ENCODE measurements at regions not wholly inside any gene's neighbourhood (a gene's known extent, or its start where the extent isn't known, plus 50 kb on each side); places are given as distances from the start of the nearest gene placed in this dataset.
"Not testable (repeated sequence)": the region's sequence is repeated elsewhere in the genome, so short reads cannot be mapped to it uniquely, and the experiment has no call there.

DNA sequence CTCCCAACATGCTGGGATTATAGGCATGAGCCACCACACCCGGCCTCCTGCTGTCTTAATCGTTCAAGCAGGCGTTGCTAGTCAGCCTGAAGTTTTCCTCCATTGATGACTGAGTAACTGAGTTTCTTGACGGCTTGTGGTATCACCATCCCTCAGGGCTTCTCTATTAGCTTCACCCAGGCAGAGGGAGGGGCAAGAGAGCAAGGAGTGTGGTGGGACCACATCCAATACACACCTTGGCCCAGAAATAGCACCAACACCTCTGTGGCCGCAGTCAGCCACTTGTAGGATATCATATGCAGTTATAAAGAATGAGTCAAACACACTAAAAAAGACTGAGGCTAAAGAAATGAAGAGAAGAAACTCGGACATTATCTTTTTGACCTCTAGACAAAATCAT lies 1009.4 kb upstream of the CELF4 start:
- no peak for DNase-seq

DNA sequence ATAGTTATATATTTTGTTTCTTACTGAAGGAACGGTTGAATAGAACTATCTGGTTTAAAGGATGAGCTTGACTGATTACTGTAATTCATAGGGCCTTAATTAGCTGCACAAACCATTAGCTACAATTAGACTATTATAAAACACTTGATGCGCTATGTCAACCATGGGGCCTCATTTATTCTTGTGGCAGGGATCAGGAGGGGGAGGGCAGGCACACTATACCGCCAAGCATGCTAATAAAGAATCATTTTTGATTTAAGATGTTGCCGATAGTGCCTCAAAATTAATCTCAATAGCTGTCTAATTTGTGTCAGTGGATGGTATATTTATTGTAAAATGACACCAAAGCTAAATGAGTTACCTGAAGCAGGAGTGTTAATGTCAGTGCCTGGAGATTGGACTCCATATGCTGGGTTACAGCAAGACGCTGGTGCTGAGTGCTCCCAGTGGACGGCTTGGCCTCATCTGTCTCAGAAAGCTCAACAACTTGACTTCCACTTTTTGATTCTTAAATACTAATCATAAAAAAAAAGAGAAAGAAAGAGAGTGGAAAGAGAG lies 1007.0 kb upstream of the CELF4 start:
- DNase-seq = no peak

DNA sequence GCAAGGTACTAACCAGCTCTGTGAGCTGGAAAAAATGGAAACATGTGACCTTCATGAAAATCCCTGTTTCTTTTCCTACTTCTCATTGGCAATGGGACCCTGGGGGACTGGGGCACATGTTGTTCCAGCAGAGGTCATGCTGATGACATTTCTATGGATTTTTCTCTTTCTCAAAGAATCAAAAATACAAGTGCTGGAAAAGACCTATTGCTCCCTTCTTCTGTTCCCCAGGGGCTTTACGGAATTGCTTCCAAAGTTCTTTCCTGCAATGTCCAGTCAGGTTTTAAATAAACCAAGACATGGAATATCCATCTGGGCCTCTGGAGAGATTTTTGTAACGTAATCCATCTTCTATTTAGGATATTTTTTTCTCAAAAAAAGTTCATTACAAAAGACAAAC lies 1006.1 kb upstream of the CELF4 start:
- DNase-seq = no peak

GRCh38 chr18:38565513-38565912 lies 999.9 kb upstream of the CELF4 start:
- no peak for DNase-seq

GRCh38 chr18:38563396-38563980 lies 997.9 kb upstream of the CELF4 start:
- no peak for DNase-seq

DNA sequence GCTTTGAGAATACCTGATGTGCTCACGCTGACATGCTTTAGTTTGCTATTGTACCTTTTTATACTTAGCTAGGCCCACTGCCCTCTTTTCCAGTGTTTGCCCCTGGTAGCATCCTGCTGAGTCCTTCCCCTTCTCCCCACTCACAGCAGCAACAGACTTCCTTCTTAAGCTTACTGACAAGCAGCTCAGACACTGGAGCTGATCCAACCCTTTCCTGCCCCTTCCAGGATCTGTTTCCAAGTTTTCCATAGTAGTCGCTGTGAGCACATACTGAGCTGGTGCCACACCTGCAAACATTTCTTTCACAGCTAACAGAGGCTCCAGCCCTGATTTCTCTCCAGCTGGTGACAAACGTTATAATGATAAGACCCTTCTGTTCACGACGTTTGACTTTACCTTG lies 991.4 kb upstream of the CELF4 start:
- DNase-seq = no peak

GRCh38 chr18:38552732-38553321 lies 987.2 kb upstream of the CELF4 start:
- no peak for DNase-seq

DNA sequence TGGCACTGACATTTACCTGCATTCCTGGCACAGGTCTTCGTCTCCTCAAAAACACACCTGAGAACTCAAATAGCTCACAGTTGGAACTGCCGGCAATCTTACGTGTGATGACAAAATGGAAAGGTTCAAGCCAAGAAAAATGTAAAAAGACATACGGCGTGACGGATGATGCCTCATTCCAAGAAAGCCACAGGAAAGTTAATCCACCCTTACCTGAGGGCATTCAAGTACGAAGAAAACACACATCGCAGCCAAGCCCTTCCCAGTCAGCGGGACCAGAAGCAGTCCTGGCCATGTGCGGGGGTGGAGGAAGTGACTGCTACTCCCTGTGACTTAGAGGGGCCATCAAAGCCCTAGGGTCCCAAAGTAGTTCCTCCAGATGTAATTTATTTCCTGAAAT lies 986.3 kb upstream of the CELF4 start:
- DNase-seq = no peak

DNA sequence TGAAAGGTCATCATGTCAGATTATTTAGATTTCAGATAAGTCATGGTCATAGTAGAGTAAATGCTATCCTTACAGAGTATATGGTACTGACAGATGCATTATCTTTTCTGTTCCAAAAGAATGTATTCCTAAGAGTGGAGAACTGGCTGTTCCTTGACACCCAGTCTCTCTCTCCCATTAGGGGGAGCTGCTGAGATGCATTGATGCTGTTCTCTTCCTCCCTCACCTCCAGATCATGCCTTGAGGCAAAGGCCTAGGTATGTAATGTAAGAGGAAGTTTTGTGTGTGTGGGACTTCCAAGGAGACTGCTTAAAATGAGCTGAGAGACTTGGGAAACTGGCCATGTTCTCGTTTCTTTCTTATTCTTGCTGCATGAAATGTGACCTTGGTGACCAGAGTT lies 979.5 kb upstream of the CELF4 start:
- no peak for DNase-seq

- no peak for DNase-seq
These were observed 974.3 kb upstream of the CELF4 start for GRCh38 chr18:38539856-38540255.

GRCh38 chr18:38539371-38539770 lies 973.8 kb upstream of the CELF4 start:
- DNase-seq = no peak

GRCh38 chr18:38534073-38534472 lies 968.5 kb upstream of the CELF4 start:
- DNase-seq = no peak

DNA sequence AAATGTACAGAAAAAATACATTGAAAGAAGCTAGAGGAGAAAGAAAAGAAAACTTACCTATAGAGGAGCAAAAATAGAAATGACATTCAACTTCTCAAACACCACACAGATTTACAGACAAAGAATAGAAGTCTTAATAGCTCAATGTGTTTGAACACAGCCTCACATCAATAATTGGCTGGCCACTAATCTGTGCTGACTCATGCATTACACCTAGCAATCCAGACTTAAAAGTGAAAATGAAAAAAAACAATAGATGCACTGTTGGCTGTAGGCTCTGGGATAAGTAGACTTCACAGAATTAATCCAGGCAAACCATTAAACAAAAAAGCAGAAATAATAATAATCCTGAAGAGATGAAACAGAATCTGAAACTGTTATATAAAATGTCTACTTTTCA lies 961.3 kb upstream of the CELF4 start:
- no peak for DNase-seq

- no peak for DNase-seq
These were observed 959.4 kb upstream of the CELF4 start for GRCh38 chr18:38525039-38525438.

- DNase-seq = no peak
These were observed 955.2 kb upstream of the CELF4 start for GRCh38 chr18:38520786-38521185.

- no peak for DNase-seq
These were observed 936.9 kb upstream of the CELF4 start for GRCh38 chr18:38502539-38502938.

- no peak for DNase-seq
These were observed 931.7 kb upstream of the CELF4 start for GRCh38 chr18:38497266-38497665.

DNA sequence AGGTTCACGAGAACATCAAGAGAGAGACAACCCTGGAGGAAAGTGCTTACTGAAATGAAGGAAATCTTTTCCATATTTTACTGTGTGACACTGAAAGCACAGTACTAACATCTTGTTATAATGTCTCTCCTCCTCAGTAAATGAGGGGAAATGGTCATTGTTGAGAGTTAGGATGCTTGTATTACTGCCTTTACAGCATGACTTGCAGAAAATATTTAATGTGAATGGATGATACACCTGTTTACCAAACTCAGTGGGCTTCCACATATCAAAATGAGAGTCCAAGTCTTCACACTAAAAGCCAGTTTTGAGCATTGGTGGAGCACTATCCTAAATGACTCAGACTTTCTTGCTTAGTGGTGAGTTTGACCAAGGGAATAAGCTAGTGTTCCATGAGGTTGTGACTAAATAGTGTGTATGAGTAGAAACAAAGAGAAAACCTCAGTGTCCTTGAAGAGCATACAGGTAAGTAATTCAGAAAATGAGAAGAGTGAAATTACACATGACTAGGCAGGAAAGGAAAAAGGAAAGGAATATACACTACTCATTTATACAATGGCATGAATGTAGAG lies 930.7 kb upstream of the CELF4 start:
- DNase-seq = no peak

DNA sequence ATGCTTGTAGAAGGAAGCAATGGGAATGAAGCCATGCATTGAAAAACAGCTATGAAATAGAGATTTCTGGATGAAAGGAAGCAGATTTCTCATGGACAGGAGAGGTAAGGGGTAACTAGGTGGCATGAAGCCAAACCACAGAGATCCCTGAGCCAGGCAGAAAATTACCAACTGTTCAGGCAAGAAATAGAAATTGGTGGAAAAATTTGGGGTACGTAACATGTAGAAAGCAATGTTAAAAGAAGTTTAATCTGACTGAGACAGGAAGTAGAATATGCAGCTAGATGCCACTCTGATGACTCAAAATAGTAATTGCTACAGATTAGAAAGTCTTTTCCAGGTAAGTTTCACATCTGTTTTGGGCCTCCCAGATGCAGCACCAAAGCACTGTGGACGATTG lies 928.5 kb upstream of the CELF4 start:
- no peak for DNase-seq

DNA sequence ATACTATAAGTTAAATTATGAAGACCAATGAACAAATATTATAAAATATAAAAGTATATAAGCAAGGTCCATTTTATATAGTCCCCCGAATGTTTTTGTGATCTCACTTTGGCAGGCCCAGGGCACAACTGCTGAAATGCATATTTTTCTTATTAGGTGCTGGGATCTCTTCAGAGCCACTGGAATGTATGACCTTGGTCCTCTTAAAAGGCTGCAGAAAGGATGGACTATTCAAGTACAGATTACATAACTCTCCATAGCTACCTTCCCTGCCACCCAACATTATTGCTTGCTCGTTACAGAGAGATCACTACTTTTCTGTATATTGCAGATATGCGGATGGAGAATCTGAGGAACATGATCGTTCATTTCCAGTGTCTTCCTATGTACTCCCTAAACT lies 925.6 kb upstream of the CELF4 start:
- DNase-seq = no peak

GRCh38 chr18:38489721-38490120 lies 924.1 kb upstream of the CELF4 start:
- DNase-seq = not testable (repeated sequence)

GRCh38 chr18:38487521-38487920 lies 921.9 kb upstream of the CELF4 start:
- DNase-seq = no peak

GRCh38 chr18:38483326-38483725 lies 917.7 kb upstream of the CELF4 start:
- no peak for DNase-seq

DNA sequence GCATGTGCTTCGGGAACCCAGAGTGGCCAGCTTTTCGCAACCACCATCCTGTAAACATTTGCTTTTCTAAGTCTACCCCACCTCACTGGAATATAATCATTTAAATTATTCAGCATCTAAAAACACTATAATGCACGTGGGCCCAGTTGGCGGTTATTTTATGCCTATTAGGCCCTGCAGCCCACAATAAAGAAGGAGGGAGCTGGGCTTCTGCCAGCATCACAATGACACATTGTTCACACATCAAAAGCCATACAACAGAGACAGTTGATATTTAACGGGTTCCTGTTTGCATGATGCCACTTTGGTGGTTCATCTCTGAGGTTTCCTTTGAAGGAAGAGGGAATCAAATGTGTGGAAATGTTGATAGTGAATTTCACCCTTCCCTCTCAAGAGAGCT lies 916.0 kb upstream of the CELF4 start:
- DNase-seq = no peak

- no peak for DNase-seq
These were observed 910.1 kb upstream of the CELF4 start for GRCh38 chr18:38475686-38476085.
